NB4 (cell line): ENCODE measurements at regions not wholly inside any gene's neighbourhood (a gene's known extent, or its start where the extent isn't known, plus 50 kb on each side); places are given as distances from the start of the nearest gene placed in this dataset.

ENCODE experiments used
- DNase-seq: peaks from one replicate; pipeline ENCODE4 v3.0.0; 2010; ENCODE audit warnings: low read depth
- H3K4me3 ChIP-seq: one replicate; pipeline ENCODE4 v1.5.1; 2011; ENCODE audit warnings: mild to moderate bottlenecking, low read depth, low read length, moderate library complexity
- CTCF ChIP-seq: IDR thresholded peaks from one replicate; pipeline ENCODE4 v1.5.1; 2012; ENCODE audit warnings: low read depth, low read length
- MYC ChIP-seq: IDR thresholded peaks from 2 replicates; pipeline ENCODE4 v1.6.1; 2011; ENCODE audit warnings: low read depth, low read length
- POLR2A ChIP-seq: IDR thresholded peaks from 2 replicates; pipeline ENCODE4 v1.6.1; 2011; ENCODE audit warnings: mild to moderate bottlenecking; ENCODE audit not compliant: insufficient read length; ENCODE audit errors: extremely low read depth
- TF ChIP-seq, protein P1 (sequence below): IDR thresholded peaks from 2 replicates; pipeline ENCODE4 v1.6.1; 2011; ENCODE audit warnings: low read depth, low read length

DNA sequence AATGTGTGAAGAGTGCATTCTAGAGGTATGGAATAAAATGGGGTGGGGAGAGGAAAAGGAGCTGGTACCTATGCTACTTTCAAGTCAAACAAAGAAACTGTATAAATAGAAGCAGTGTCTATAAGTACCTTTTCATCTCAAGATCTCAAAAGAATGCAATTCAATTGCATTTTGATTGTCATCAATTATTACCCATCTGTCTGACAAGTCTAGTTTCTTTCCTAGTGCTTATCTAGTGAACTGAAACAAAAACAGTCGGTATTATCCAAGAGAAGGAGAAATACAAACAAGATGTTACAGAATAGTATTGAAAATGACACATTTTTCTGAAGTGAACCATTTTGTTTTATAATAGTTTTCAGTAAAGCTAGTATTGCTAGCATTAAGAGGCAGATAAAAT lies 754.5 kb upstream of the LRRN3 start:
- no peak overlapping the region for H3K4me3 ChIP-seq
- DNase-seq = no peak
- TF ChIP-seq, protein P1, sequence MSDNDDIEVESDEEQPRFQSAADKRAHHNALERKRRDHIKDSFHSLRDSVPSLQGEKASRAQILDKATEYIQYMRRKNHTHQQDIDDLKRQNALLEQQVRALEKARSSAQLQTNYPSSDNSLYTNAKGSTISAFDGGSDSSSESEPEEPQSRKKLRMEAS = no peak
- TF ChIP-seq CTCF = no peak
- TF ChIP-seq POLR2A = no peak
- no peak for TF ChIP-seq MYC

DNA sequence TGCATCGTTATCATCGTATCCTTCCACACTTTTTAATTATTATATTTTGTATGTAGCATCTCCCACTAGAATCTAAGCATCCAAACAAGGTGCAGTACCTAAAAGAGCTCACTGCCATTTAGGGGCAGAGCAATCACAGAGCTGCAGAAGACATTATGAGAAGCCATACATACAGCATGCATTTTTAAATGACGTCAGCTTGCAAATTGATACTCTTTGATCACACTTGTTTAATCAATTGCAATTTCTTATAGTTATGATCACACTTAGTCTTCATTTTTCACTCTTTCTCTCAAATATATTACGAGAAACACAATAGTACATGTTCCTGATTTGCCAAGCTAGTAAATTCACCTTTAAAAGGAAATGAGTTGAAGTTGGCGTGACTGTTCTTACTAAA lies 753.3 kb upstream of the LRRN3 start:
- DNase-seq = no peak
- H3K4me3 ChIP-seq = no peak overlapping the region
- TF ChIP-seq MYC (no peak), CTCF (no peak), POLR2A (no peak)
- TF ChIP-seq, protein P1 = no peak

DNA sequence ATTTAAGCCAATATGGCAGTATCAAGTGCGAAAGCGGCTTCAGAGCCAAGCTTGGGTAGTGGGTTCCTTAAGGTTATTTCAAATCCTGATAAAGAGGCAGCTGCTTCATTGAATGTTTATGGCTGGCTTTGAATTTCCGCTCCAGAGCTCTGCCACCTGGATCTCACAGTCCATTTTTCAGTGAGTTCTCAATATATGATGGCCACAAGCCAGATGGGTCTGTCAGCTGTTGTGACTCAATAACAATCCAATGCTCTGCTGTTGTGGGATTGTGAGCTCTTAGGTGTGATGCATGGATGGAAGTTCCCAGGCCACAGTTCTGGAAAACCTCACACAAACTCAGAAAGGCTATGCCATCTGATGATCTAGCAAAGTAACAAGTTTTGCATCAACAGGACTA lies 743.8 kb upstream of the LRRN3 start:
- TF ChIP-seq CTCF (no peak), POLR2A (no peak), MYC (no peak)
- TF ChIP-seq, protein P1 = no peak
- no peak for DNase-seq
- no peak overlapping the region for H3K4me3 ChIP-seq

- H3K4me3 ChIP-seq = no peak overlapping the region
- TF ChIP-seq POLR2A = no peak
- TF ChIP-seq MYC = no peak
- TF ChIP-seq CTCF = no peak
- TF ChIP-seq, protein P1 = no peak
- no peak for DNase-seq
Measured at GRCh38 chr7:110356438-110356837, 734.5 kb upstream of the LRRN3 start.

DNA sequence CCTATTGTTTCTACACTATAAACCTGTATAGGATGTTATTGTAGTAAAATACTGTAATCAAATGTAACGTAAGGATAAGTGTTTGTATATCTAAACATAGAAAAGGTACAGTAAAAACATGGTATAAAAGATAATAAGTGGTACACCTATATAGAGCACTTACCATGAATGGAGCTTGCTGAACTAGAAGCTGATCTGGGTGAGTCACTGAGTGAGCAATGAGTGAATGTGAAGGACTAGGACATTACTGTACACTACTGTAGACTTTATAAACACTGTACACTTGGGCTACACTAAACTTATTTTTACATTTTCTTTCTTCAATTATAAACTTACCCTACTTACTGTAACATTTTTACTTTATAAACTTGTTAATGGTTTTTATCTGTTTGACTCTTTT lies 732.9 kb upstream of the LRRN3 start:
- TF ChIP-seq MYC = no peak
- TF ChIP-seq CTCF = no peak
- no peak for TF ChIP-seq POLR2A
- TF ChIP-seq, protein P1 = no peak
- no peak for DNase-seq
- H3K4me3 ChIP-seq = no peak overlapping the region

DNA sequence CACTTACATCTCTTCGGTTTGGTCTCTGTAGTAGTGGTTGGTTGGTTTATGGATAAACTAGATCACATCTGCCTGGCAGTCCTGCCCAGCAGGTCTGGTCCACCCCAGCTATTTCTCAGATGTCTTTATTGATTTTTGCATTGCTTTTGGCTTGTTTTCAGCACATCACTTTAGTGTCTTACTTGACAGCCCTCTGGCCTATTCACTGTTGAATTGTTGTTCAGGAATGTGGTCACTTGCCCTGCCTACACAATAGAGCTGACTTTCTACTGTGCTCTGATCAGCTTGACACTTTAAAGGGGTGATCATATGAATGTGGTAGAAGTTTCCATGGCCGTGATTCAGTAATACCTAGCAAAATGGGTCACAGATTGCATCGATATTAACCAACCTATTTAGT lies 719.2 kb upstream of the LRRN3 start:
- DNase-seq = no peak
- no peak overlapping the region for H3K4me3 ChIP-seq
- TF ChIP-seq, protein P1 = no peak
- TF ChIP-seq POLR2A = no peak
- no peak for TF ChIP-seq MYC
- no peak for TF ChIP-seq CTCF
